ENCODE measurements at regions not wholly inside any gene's neighbourhood (a gene's known extent, or its start where the extent isn't known, plus 50 kb on each side); places are given as distances from the start of the nearest gene placed in this dataset.

DNA sequence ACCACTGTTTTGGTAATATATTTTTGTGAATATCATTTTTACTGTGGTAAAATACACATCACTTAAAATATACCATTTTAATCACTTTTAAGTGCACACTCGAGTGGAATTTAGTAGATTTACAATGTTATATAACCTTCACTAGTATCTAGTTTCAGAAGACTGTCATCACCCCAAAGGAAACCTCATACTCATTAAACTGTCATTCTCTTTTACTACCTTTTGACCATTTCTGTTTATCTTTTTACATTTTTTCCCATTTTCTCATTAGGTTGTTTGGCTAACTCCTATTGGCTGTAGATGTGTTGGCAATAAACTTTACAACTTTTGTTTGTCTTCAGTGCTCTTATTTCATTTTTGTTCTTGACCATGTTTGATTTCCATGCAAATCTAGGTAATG lies 1168.3 kb upstream of the PCDH7 start:
- TF ChIP-seq, protein P1, sequence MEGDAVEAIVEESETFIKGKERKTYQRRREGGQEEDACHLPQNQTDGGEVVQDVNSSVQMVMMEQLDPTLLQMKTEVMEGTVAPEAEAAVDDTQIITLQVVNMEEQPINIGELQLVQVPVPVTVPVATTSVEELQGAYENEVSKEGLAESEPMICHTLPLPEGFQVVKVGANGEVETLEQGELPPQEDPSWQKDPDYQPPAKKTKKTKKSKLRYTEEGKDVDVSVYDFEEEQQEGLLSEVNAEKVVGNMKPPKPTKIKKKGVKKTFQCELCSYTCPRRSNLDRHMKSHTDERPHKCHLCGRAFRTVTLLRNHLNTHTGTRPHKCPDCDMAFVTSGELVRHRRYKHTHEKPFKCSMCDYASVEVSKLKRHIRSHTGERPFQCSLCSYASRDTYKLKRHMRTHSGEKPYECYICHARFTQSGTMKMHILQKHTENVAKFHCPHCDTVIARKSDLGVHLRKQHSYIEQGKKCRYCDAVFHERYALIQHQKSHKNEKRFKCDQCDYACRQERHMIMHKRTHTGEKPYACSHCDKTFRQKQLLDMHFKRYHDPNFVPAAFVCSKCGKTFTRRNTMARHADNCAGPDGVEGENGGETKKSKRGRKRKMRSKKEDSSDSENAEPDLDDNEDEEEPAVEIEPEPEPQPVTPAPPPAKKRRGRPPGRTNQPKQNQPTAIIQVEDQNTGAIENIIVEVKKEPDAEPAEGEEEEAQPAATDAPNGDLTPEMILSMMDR (conservative IDR thresholded peaks at IDR 0.05; ENCODE audit: low read depth) = no peak
- no peak for DNase-seq (ENCODE audit: low spot score)
- ChIA-PET POLR2A (ENCODE audit: low non-redundant PET) (no interaction called here), CTCF (no interaction called here)
- H3K27ac ChIP-seq = no peak overlapping the region

DNA sequence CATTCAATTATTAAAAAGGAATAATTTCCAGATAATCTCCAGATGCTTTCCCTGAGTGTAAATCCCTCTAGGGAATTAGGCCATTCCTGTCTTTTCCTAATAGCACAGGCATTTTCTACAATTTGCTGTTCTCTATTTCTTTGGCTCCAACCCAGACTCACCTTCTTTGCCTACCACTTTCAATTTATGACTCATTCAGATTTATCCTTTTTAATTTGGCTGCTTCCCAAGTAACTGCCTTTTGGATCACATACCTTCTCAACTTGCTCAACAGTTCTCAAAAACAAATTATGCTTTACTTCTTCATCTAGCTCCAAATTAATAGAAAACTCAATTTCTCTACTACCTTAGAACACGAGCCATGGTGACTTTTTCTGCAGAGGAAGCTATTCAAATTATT lies 1166.3 kb upstream of the PCDH7 start:
- ChIA-PET CTCF (no interaction called here), POLR2A (ENCODE audit: low non-redundant PET) (no interaction called here)
- TF ChIP-seq, protein P1 (conservative IDR thresholded peaks at IDR 0.05; ENCODE audit: low read depth) = no peak
- no peak overlapping the region for H3K27ac ChIP-seq
- peak; percentile 25 for DNase-seq (ENCODE audit: low spot score)

DNA sequence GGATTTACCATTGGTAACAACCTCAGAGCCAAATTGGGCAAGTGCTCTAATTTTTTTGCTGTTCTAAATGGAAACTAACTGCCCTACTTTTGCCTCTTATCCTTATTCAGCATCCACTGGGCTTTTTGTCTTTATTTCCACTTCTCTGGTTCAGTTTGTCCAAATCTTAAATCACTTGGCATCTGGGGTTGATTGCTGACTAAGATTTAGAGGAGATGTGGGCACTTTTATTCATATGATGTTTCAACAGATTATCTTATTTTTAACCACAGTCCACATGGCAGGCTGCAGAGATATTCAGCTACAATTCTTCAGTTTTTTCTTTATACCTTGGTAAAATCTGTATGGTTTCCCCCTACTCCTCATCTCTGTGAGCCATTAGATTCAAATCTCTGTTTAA lies 1161.4 kb upstream of the PCDH7 start:
- POLR2A ChIA-PET (ENCODE audit: low non-redundant PET) = no interaction called here
- CTCF ChIA-PET = no interaction called here
- TF ChIP-seq, protein P1 (conservative IDR thresholded peaks at IDR 0.05; ENCODE audit: low read depth) = no peak
- DNase-seq (ENCODE audit: low spot score) = no peak
- H3K27ac ChIP-seq = no peak overlapping the region

DNA sequence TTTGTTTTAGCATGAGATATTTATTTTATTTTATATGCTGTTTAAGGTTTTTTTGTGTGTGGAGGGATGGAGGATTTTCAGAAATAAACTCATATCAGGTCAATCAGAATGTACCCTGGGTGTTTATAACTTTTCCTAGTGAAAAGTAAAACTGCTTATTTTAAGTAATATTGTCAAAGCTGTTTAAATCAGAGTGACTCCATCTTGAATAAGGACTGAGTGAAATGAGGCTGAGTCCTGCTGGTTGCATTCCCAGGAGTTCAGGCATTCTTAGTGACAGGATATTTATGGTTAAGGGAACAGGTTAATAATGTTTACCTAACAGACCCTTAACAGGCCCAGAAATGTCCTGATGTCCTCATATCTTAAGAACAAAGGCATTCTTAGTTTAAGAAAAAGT lies 1160.9 kb upstream of the PCDH7 start:
- TF ChIP-seq, protein P1 (conservative IDR thresholded peaks at IDR 0.05; ENCODE audit: low read depth) = no peak
- no peak overlapping the region for H3K27ac ChIP-seq
- ChIA-PET CTCF (no interaction called here), POLR2A (ENCODE audit: low non-redundant PET) (no interaction called here)
- DNase-seq (ENCODE audit: low spot score) = no peak

DNA sequence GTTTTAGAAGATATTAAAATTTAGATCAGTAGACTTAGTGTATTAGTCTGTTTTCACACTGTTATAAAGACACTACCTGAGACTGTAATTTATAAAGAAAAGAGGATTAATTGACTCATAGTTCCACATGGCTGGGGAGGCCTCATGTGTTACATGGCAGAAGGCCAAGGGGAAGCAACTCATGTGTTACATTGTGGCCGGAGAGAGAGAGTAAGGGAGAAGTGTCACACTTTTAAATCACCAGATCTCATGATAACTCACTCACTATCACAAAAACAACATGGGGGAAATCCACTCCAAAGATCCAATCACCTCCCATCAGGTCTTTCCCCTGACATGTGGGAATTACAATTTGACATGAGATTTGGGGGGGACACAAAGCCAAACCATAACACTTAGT lies 1159.7 kb upstream of the PCDH7 start:
- no peak overlapping the region for H3K27ac ChIP-seq

DNA sequence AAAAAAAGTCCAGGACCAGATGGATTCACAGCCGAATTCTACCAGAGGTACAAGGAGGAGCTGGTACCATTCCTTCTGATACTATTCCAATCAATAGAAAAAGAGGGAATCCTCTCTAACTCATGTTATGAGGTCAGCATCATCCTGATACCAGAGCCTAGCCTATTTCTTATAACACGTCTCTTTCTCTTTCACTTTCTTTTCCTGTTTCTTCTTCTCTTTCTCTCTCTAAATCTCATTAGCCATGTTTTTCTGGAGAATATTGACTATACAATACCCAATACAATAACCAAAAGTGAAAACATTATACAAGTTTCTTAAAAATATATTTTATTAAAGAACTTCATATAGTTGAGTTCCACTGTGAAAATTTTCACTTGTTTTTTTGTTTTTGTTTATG lies 1154.9 kb upstream of the PCDH7 start:
- H3K27ac ChIP-seq = no peak overlapping the region
- no peak for DNase-seq (ENCODE audit: low spot score)
- ChIA-PET CTCF (no interaction called here), POLR2A (ENCODE audit: low non-redundant PET) (no interaction called here)
- TF ChIP-seq, protein P1 (conservative IDR thresholded peaks at IDR 0.05; ENCODE audit: low read depth) = no peak

More for the DNA sequence above, 1159.7 kb upstream of the PCDH7 start:
- TF ChIP-seq, protein P1 (conservative IDR thresholded peaks at IDR 0.05; ENCODE audit: low read depth) = no peak
- POLR2A ChIA-PET (ENCODE audit: low non-redundant PET) = no interaction called here
- DNase-seq (ENCODE audit: low spot score) = no peak
- CTCF ChIA-PET = no interaction called here

DNA sequence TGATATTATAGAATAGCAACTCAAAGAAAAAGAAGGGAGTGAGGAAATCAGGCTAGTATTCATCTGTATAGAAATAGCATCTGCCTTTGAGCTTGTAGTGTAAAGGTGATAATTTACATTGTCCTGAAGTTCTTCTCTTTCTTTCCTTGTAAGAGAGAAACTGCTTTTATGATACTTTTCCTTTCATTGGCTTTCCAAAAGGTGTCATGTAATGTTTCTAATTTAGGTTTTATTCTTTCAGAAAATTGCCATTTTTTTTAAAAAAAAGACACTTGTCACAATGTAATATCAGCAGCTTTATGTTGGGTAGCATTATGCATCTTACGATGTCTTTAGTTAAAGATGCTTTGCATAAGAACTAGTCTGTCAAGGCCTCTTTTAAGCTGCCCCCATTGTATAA lies 1153.8 kb upstream of the PCDH7 start:
- POLR2A ChIA-PET (ENCODE audit: low non-redundant PET) = no interaction called here
- no peak for DNase-seq (ENCODE audit: low spot score)
- no peak overlapping the region for H3K27ac ChIP-seq
- CTCF ChIA-PET = interaction anchor here (0.6 kb wide), 1 partner anchor 1284 kb away, joined by 3 read pairs; no protein-coding TSS in a partner anchor
- TF ChIP-seq, protein P1 (conservative IDR thresholded peaks at IDR 0.05; ENCODE audit: low read depth) = no peak

Measured in RWPE1 (cell line).